ENCODE measurements at regions not wholly inside any gene's neighbourhood (a gene's known extent, or its start where the extent isn't known, plus 50 kb on each side); places are given as distances from the start of the nearest gene placed in this dataset.

DNA sequence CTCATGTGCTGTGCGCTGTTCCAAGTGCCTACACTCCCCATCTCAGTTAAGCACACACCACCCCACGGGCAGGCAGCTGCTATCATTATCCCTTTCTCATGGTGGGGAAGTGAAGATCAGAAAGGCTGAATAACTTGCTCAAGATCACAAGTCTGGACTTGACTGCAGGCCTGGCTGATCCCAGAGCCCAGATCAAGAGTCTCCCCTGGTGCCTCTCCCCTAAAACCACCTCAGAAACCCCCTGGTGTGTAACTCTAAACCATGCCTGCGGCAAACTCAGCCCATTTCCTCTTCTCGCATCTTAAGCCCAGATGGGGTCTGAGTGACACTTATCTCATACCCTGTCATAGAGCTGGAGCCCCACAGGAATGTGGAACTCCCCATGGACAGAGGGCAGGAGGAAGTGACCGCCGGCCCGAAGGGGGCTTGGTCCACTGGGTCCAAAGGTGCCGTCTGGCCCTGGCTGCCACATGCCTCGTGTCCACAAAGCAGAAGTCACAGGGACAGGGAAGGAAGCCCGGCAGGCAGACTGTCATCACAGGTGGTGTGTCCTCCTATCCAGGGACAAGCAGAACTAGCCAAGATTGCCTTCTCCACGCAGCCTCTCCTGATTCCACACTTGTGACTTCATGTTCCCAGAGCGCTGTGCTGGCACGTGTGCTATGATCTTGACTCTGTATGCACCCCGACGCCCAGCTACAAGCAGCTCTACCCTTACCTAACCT, 92.1 kb downstream of the SYF2 start:
- H3K4me3 ChIP-seq (ENCODE audit: severe bottlenecking), result no peak overlapping the region
- no peak overlapping the region for H3K27ac ChIP-seq (ENCODE audit: poor library complexity, severe bottlenecking)
- TF ChIP-seq, protein P1, sequence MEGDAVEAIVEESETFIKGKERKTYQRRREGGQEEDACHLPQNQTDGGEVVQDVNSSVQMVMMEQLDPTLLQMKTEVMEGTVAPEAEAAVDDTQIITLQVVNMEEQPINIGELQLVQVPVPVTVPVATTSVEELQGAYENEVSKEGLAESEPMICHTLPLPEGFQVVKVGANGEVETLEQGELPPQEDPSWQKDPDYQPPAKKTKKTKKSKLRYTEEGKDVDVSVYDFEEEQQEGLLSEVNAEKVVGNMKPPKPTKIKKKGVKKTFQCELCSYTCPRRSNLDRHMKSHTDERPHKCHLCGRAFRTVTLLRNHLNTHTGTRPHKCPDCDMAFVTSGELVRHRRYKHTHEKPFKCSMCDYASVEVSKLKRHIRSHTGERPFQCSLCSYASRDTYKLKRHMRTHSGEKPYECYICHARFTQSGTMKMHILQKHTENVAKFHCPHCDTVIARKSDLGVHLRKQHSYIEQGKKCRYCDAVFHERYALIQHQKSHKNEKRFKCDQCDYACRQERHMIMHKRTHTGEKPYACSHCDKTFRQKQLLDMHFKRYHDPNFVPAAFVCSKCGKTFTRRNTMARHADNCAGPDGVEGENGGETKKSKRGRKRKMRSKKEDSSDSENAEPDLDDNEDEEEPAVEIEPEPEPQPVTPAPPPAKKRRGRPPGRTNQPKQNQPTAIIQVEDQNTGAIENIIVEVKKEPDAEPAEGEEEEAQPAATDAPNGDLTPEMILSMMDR (IDR thresholded peaks at IDR 0.05; ENCODE audit: poor library complexity, severe bottlenecking), result no peak
- H3K27me3 ChIP-seq (ENCODE audit: insufficient read depth, poor library complexity, severe bottlenecking), result peaks cover 3% of the 10 kb centered on the region
- DNase-seq (ENCODE audit: low spot score) (no peak), ATAC-seq (ENCODE audit: low read depth) (no peak)
- H3K9me3 ChIP-seq (ENCODE audit: severe bottlenecking), result no peaks in the 10 kb centered on the region
- H3K36me3 ChIP-seq (ENCODE audit: low read depth), result no peaks in the 10 kb centered on the region
- H3K4me1 ChIP-seq (ENCODE audit: insufficient read depth, poor library complexity, severe bottlenecking), result no peaks in the 10 kb centered on the region

DNA sequence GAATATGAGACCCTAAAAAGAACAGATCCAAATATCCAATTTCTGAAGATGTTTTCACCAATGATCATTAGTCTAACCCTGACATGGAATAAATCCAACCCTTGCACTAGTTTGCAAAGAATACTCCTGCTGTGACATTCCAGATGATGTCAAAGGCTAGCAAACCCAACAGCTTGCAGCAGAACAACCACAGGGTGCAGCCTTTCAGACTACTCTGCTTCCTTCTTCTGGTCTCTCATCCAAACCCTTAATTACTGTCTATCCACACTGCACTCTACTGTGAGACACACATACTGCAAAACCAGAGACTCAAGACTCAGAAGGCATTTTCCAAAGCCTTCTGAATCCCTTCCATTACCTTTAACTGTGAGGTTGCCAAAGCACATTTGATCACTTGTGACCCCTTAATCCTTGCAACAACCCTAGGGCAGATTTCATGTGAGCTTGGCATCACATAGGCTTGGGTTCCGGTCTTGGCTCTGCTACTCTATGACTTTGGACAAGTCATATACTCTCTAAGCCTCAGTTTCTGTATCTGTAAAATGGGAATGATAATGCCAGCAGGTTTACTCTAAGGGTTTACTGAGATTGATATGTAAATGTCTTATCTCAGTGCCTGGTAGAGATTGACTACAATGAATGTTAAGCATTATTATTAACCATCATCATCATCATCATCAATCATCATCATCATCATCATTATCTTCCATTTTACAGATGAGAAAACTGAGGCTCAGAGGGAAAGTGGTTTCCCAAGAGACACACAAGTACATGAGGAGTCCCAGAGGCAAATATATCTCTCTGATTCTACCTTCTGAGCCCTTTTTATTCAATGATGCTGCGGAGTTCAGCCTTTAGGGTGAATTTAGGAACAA, 94.5 kb downstream of the SYF2 start:
- DNase-seq (ENCODE audit: low spot score) (no peak), ATAC-seq (ENCODE audit: low read depth) (no peak)
- H3K36me3 ChIP-seq (ENCODE audit: low read depth), result no peaks in the 10 kb centered on the region
- no peaks in the 10 kb centered on the region for H3K4me1 ChIP-seq (ENCODE audit: insufficient read depth, poor library complexity, severe bottlenecking)
- no peak overlapping the region for H3K27ac ChIP-seq (ENCODE audit: poor library complexity, severe bottlenecking)
- TF ChIP-seq, protein P1 (IDR thresholded peaks at IDR 0.05; ENCODE audit: poor library complexity, severe bottlenecking), result no peak
- H3K9me3 ChIP-seq (ENCODE audit: severe bottlenecking), result no peaks in the 10 kb centered on the region
- no peak overlapping the region for H3K4me3 ChIP-seq (ENCODE audit: severe bottlenecking)
- peaks cover 3% of the 10 kb centered on the region for H3K27me3 ChIP-seq (ENCODE audit: insufficient read depth, poor library complexity, severe bottlenecking)

DNA sequence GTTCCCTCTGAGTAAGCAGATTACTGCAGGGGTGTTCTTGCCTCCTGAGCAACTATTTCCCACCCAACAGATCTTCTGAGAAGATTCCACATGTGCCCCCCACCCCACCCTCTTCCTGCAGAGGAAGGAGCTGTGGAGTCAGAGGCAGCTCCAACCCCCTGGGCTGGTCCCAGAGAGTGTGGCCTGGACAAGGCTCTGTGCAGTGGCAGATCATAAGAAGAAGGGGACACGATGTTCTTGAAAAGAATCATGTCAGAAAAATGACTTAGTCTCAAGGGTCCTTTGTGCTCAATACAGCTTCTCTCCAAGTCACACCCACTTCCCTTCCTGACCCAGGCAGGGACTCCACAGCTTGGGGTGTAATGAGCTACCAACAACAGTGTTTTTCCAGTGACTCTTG, 95.2 kb downstream of the SYF2 start:
- Histone ChIP-seq H3K27ac (ENCODE audit: poor library complexity, severe bottlenecking) (no peak overlapping the region), H3K9me3 (ENCODE audit: severe bottlenecking) (no peaks in the 10 kb centered on the region), H3K27me3 (ENCODE audit: insufficient read depth, poor library complexity, severe bottlenecking) (peaks cover 3% of the 10 kb centered on the region), H3K36me3 (ENCODE audit: low read depth) (no peaks in the 10 kb centered on the region), H3K4me3 (ENCODE audit: severe bottlenecking) (no peak overlapping the region), H3K4me1 (ENCODE audit: insufficient read depth, poor library complexity, severe bottlenecking) (no peaks in the 10 kb centered on the region)
- TF ChIP-seq, protein P1 (IDR thresholded peaks at IDR 0.05; ENCODE audit: poor library complexity, severe bottlenecking), result no peak
- ATAC-seq (ENCODE audit: low read depth) (no peak), DNase-seq (ENCODE audit: low spot score) (no peak)

DNA sequence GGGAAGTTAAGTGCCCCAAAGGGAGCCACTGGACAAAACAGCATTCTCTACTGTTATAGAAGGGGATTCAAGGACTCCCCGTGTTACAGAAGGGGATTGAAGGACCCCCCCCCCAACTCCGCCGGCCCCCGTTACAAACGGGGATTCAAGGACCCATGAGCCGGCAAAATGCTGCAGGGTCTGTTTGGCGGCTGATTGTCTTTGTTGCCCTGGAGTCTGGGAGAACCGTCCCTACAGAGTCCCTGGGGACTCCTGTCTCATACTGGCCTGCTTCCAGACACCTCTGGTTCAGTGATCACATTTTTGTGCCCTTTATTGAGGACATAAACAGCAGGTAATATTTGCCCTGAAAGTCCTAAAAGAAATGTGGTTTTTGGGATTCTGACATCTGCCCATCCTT, 96.4 kb downstream of the SYF2 start:
- TF ChIP-seq, protein P1 (IDR thresholded peaks at IDR 0.05; ENCODE audit: poor library complexity, severe bottlenecking), result no peak
- H3K27me3 ChIP-seq (ENCODE audit: insufficient read depth, poor library complexity, severe bottlenecking), result peaks cover 3% of the 10 kb centered on the region
- H3K27ac ChIP-seq (ENCODE audit: poor library complexity, severe bottlenecking), result no peak overlapping the region
- no peaks in the 10 kb centered on the region for H3K36me3 ChIP-seq (ENCODE audit: low read depth)
- DNase-seq (ENCODE audit: low spot score) (no peak), ATAC-seq (ENCODE audit: low read depth) (no peak)
- H3K9me3 ChIP-seq (ENCODE audit: severe bottlenecking), result no peaks in the 10 kb centered on the region
- no peak overlapping the region for H3K4me3 ChIP-seq (ENCODE audit: severe bottlenecking)
- no peaks in the 10 kb centered on the region for H3K4me1 ChIP-seq (ENCODE audit: insufficient read depth, poor library complexity, severe bottlenecking)

Data from RWPE2 (cell line).